ENCODE measurements at regions not wholly inside any gene's neighbourhood (a gene's known extent, or its start where the extent isn't known, plus 50 kb on each side); places are given as distances from the start of the nearest gene placed in this dataset.

- Histone ChIP-seq H2AFZ (ENCODE audit: low read length) (no peak overlapping the region), H3K4me2 (ENCODE audit: low read length) (no peak overlapping the region), H3K4me3 (ENCODE audit: low read depth, low read length, poor library complexity, severe bottlenecking) (no peak overlapping the region), H3K79me2 (ENCODE audit: insufficient read depth, low read length) (no peaks in the 10 kb centered on the region), H3K9me3 (ENCODE audit: low read length) (no peaks in the 10 kb centered on the region), H3K4me1 (ENCODE audit: insufficient read depth, low read length, severe bottlenecking) (no peaks in the 10 kb centered on the region), H4K20me1 (ENCODE audit: insufficient read depth, low read length) (no peaks in the 10 kb centered on the region), H3K27ac (ENCODE audit: low read depth, low read length, poor library complexity, severe bottlenecking) (no peak overlapping the region), H3K36me3 (ENCODE audit: insufficient read depth, low read length) (no peaks in the 10 kb centered on the region), H3K27me3 (ENCODE audit: insufficient read depth, low read length) (no peaks in the 10 kb centered on the region), H3K9ac (ENCODE audit: low read length) (no peak overlapping the region), H3F3A (ENCODE audit: insufficient read depth, low read length) (no peaks in the 10 kb centered on the region), H3K9me2 (ENCODE audit: low read depth, low read length) (no peaks in the 10 kb centered on the region)
- no peak for TF ChIP-seq EZH2 (IDR thresholded peaks at IDR 0.05; ENCODE audit: borderline replicate concordance, low read length)
- no peak for TF ChIP-seq CTCF (IDR thresholded peaks at IDR 0.05; ENCODE audit: low read length)
These were observed 883.1 kb downstream of the TTLL7 start for GRCh38 chr1:83115785-83116184.

GRCh38 chr1:83114136-83114834 is 884.6 kb downstream of the TTLL7 start:
- no peaks in the 10 kb centered on the region for H3K9me3 ChIP-seq (ENCODE audit: low read length)
- H3K79me2 ChIP-seq (ENCODE audit: insufficient read depth, low read length): no peaks in the 10 kb centered on the region
- H3K27me3 ChIP-seq (ENCODE audit: insufficient read depth, low read length): no peaks in the 10 kb centered on the region
- TF ChIP-seq CTCF (IDR thresholded peaks at IDR 0.05; ENCODE audit: low read length) (no peak), EZH2 (IDR thresholded peaks at IDR 0.05; ENCODE audit: borderline replicate concordance, low read length) (no peak)
- no peak overlapping the region for H3K4me3 ChIP-seq (ENCODE audit: low read depth, low read length, poor library complexity, severe bottlenecking)
- H3K27ac ChIP-seq (ENCODE audit: low read depth, low read length, poor library complexity, severe bottlenecking): no peak overlapping the region
- H3K36me3 ChIP-seq (ENCODE audit: insufficient read depth, low read length): no peaks in the 10 kb centered on the region
- H3K4me1 ChIP-seq (ENCODE audit: insufficient read depth, low read length, severe bottlenecking): no peaks in the 10 kb centered on the region
- H4K20me1 ChIP-seq (ENCODE audit: insufficient read depth, low read length): no peaks in the 10 kb centered on the region
- no peaks in the 10 kb centered on the region for H3F3A ChIP-seq (ENCODE audit: insufficient read depth, low read length)
- no peaks in the 10 kb centered on the region for H3K9me2 ChIP-seq (ENCODE audit: low read depth, low read length)
- no peak overlapping the region for H3K4me2 ChIP-seq (ENCODE audit: low read length)
- no peak overlapping the region for H3K9ac ChIP-seq (ENCODE audit: low read length)
- H2AFZ ChIP-seq (ENCODE audit: low read length): no peak overlapping the region

GRCh38 chr1:83113652-83114051 is 885.3 kb downstream of the TTLL7 start:
- Histone ChIP-seq H3K4me2 (ENCODE audit: low read length) (no peak overlapping the region), H3K79me2 (ENCODE audit: insufficient read depth, low read length) (no peaks in the 10 kb centered on the region), H3K9me2 (ENCODE audit: low read depth, low read length) (no peaks in the 10 kb centered on the region), H3K9me3 (ENCODE audit: low read length) (no peaks in the 10 kb centered on the region), H3F3A (ENCODE audit: insufficient read depth, low read length) (no peaks in the 10 kb centered on the region), H3K36me3 (ENCODE audit: insufficient read depth, low read length) (no peaks in the 10 kb centered on the region), H3K4me3 (ENCODE audit: low read depth, low read length, poor library complexity, severe bottlenecking) (no peak overlapping the region), H4K20me1 (ENCODE audit: insufficient read depth, low read length) (no peaks in the 10 kb centered on the region), H3K27ac (ENCODE audit: low read depth, low read length, poor library complexity, severe bottlenecking) (no peak overlapping the region), H3K9ac (ENCODE audit: low read length) (no peak overlapping the region), H3K27me3 (ENCODE audit: insufficient read depth, low read length) (no peaks in the 10 kb centered on the region), H3K4me1 (ENCODE audit: insufficient read depth, low read length, severe bottlenecking) (no peaks in the 10 kb centered on the region), H2AFZ (ENCODE audit: low read length) (no peak overlapping the region)
- TF ChIP-seq CTCF (IDR thresholded peaks at IDR 0.05; ENCODE audit: low read length): no peak
- no peak for TF ChIP-seq EZH2 (IDR thresholded peaks at IDR 0.05; ENCODE audit: borderline replicate concordance, low read length)
